Activated CD8-positive, alpha-beta T cell treated with anti-CD3 and anti-CD28 coated beads for 36 hours (primary cell): ENCODE measurements at regions not wholly inside any gene's neighbourhood (a gene's known extent, or its start where the extent isn't known, plus 50 kb on each side); places are given as distances from the start of the nearest gene placed in this dataset.

Experiments
- ATAC-seq: fragments of 200-7000 bp; cut with Tn5 transposase; one replicate; pipeline ENCODE4 v1.10.0; 2021; ENCODE audit warnings: mild to moderate bottlenecking, moderate library complexity
- CTCF ChIA-PET: fragments of 350-600 bp; sonication (Branson Sonifier 250); formaldehyde crosslinking; loops from one replicate; lab custom pipeline; 2021; ENCODE audit warnings: antibody characterized with exemption; lab: Charles Lee
- POLR2A ChIA-PET: fragments of 350-600 bp; sonication (Branson Sonifier 250); formaldehyde crosslinking; loops from one replicate; lab custom pipeline; 2021; ENCODE audit warnings: antibody characterized with exemption; lab: Charles Lee
- DNase-seq: peaks from one replicate; pipeline ENCODE4 v3.0.0-alpha.2; 2020
- H3K27ac Mint-ChIP-seq: one replicate; pipeline ENCODE4 v1.8.0; 2021; ENCODE audit warnings: mild to moderate bottlenecking, mixed read lengths
- H3K27me3 Mint-ChIP-seq: one replicate; pipeline ENCODE4 v1.8.0; 2021; ENCODE audit warnings: mixed read lengths
- H3K36me3 Mint-ChIP-seq: one replicate; pipeline ENCODE4 v1.8.0; 2021; ENCODE audit warnings: low read depth, mixed read lengths
- H3K4me1 Mint-ChIP-seq: one replicate; pipeline ENCODE4 v1.8.0; 2021; ENCODE audit warnings: low read depth, mixed read lengths
- H3K4me3 Mint-ChIP-seq: one replicate; pipeline ENCODE4 v1.8.0; 2021; ENCODE audit warnings: mild to moderate bottlenecking, moderate library complexity, mixed read lengths
- H3K9me3 Mint-ChIP-seq: one replicate; pipeline ENCODE4 v1.8.0; 2021; ENCODE audit warnings: mixed read lengths
- CTCF ChIP-seq: fragments of 200-600 bp; IDR thresholded peaks from one replicate; pipeline ENCODE4 v1.8.0; 2022; ENCODE audit warnings: antibody characterized with exemption, mild to moderate bottlenecking
- intact Hi-C: fragments of 100-400 bp; cut with micrococcal nuclease; formaldehyde crosslinking; loops from one replicate; pipeline ENCODE4 v1.10.0; 2022

GRCh38 chr14:86892152-86892956 lies 1100.6 kb downstream of the GALC start:
- ChIA-PET POLR2A (no interaction called here), CTCF (no interaction called here)
- Mint-ChIP-seq H3K27ac (no peak overlapping the region), H3K4me3 (no peak overlapping the region), H3K27me3 (no peaks in the 10 kb centered on the region), H3K36me3 (no peaks in the 10 kb centered on the region), H3K4me1 (no peaks in the 10 kb centered on the region), H3K9me3 (peaks cover 2% of the 10 kb centered on the region)
- TF ChIP-seq CTCF: no peak
- no peak for ATAC-seq
- DNase-seq: no peak
- intact Hi-C loops: no loop called here

GRCh38 chr14:86885280-86885679 lies 1107.7 kb downstream of the GALC start:
- H3K27me3 Mint-ChIP-seq: no peaks in the 10 kb centered on the region
- no peaks in the 10 kb centered on the region for H3K36me3 Mint-ChIP-seq
- intact Hi-C loops: no loop called here
- no peak for ATAC-seq
- ChIA-PET CTCF (no interaction called here), POLR2A (no interaction called here)
- no peak for TF ChIP-seq CTCF
- no peaks in the 10 kb centered on the region for H3K4me1 Mint-ChIP-seq
- no peak for DNase-seq
- H3K9me3 Mint-ChIP-seq: peaks cover 4% of the 10 kb centered on the region
- H3K4me3 Mint-ChIP-seq: no peak overlapping the region
- H3K27ac Mint-ChIP-seq: no peak overlapping the region

GRCh38 chr14:86884498-86884897 lies 1108.5 kb downstream of the GALC start:
- intact Hi-C loops: no loop called here
- no peak for TF ChIP-seq CTCF
- Mint-ChIP-seq H3K27ac (no peak overlapping the region), H3K4me1 (no peaks in the 10 kb centered on the region), H3K4me3 (no peak overlapping the region), H3K9me3 (peaks cover 2% of the 10 kb centered on the region), H3K36me3 (no peaks in the 10 kb centered on the region), H3K27me3 (no peaks in the 10 kb centered on the region)
- ATAC-seq (no peak), DNase-seq (no peak)
- CTCF ChIA-PET: no interaction called here
- POLR2A ChIA-PET: no interaction called here

GRCh38 chr14:86882818-86883217 lies 1110.2 kb downstream of the GALC start:
- no peak for TF ChIP-seq CTCF
- ChIA-PET CTCF (no interaction called here), POLR2A (no interaction called here)
- no peak overlapping the region for H3K4me3 Mint-ChIP-seq
- no peak overlapping the region for H3K27ac Mint-ChIP-seq
- ATAC-seq (no peak), DNase-seq (no peak)
- intact Hi-C loops: no loop called here
- H3K4me1 Mint-ChIP-seq: no peaks in the 10 kb centered on the region
- no peaks in the 10 kb centered on the region for H3K27me3 Mint-ChIP-seq
- H3K9me3 Mint-ChIP-seq: peaks cover 2% of the 10 kb centered on the region
- no peaks in the 10 kb centered on the region for H3K36me3 Mint-ChIP-seq

GRCh38 chr14:86865934-86866333 lies 1127.0 kb downstream of the GALC start:
- no peak for ATAC-seq
- TF ChIP-seq CTCF: no peak
- ChIA-PET CTCF (no interaction called here), POLR2A (no interaction called here)
- H3K27me3 Mint-ChIP-seq: no peaks in the 10 kb centered on the region
- intact Hi-C loops: no loop called here
- no peak for DNase-seq
- no peak overlapping the region for H3K4me3 Mint-ChIP-seq
- H3K36me3 Mint-ChIP-seq: no peaks in the 10 kb centered on the region
- no peaks in the 10 kb centered on the region for H3K9me3 Mint-ChIP-seq
- no peak overlapping the region for H3K27ac Mint-ChIP-seq
- H3K4me1 Mint-ChIP-seq: no peaks in the 10 kb centered on the region
